ENCODE measurements at regions not wholly inside any gene's neighbourhood (a gene's known extent, or its start where the extent isn't known, plus 50 kb on each side); places are given as distances from the start of the nearest gene placed in this dataset.
"Not testable (repeated sequence)": the region's sequence is repeated elsewhere in the genome, so short reads cannot be mapped to it uniquely, and the experiment has no call there.

GRCh38 chr2:60351802-60352201, 201.7 kb downstream of the BCL11A start:
- DNase-seq = no peak

GRCh38 chr2:60351321-60351720, 202.1 kb downstream of the BCL11A start:
- H3K4me1 Mint-ChIP-seq (ENCODE audit: low read depth) = peaks cover 3% of the 10 kb centered on the region
- no peaks in the 10 kb centered on the region for H3K36me3 Mint-ChIP-seq (ENCODE audit: insufficient read depth)
- peaks cover under 1% of the 10 kb centered on the region for H3K27me3 Mint-ChIP-seq (ENCODE audit: low read depth)
- no peak overlapping the region for H3K4me3 Mint-ChIP-seq
- DNase-seq (no peak), ATAC-seq (no peak)
- no peaks in the 10 kb centered on the region for H3K9me3 Mint-ChIP-seq

More at GRCh38 chr2:60351802-60352201, 201.7 kb downstream of the BCL11A start:
- no peak for ATAC-seq
- Mint-ChIP-seq H3K9me3 (no peaks in the 10 kb centered on the region), H3K27me3 (ENCODE audit: low read depth) (peaks cover 4% of the 10 kb centered on the region), H3K4me3 (no peak overlapping the region), H3K36me3 (ENCODE audit: insufficient read depth) (no peaks in the 10 kb centered on the region), H3K4me1 (ENCODE audit: low read depth) (peaks cover 3% of the 10 kb centered on the region)

- ATAC-seq = no peak
- H3K27me3 Mint-ChIP-seq (ENCODE audit: low read depth) = no peaks in the 10 kb centered on the region
Observed at GRCh38 chr2:60350791-60351190, 202.7 kb downstream of the BCL11A start.

GRCh38 chr2:60347781-60348180, 205.7 kb downstream of the BCL11A start:
- no peak for DNase-seq
- H3K27me3 Mint-ChIP-seq (ENCODE audit: low read depth) = no peaks in the 10 kb centered on the region
- H3K36me3 Mint-ChIP-seq (ENCODE audit: insufficient read depth) = no peaks in the 10 kb centered on the region
- H3K9me3 Mint-ChIP-seq = no peaks in the 10 kb centered on the region
- no peaks in the 10 kb centered on the region for H3K4me1 Mint-ChIP-seq (ENCODE audit: low read depth)
- no peak overlapping the region for H3K4me3 Mint-ChIP-seq
- ATAC-seq = no peak

More at GRCh38 chr2:60350791-60351190, 202.7 kb downstream of the BCL11A start:
- no peak for DNase-seq
- Mint-ChIP-seq H3K4me1 (ENCODE audit: low read depth) (peaks cover 3% of the 10 kb centered on the region), H3K36me3 (ENCODE audit: insufficient read depth) (no peaks in the 10 kb centered on the region), H3K9me3 (no peaks in the 10 kb centered on the region), H3K4me3 (no peak overlapping the region)

GRCh38 chr2:60342491-60342890, 211.0 kb downstream of the BCL11A start:
- not testable (repeated sequence) for H3K4me3 Mint-ChIP-seq; ATAC-seq; H3K9me3 Mint-ChIP-seq; H3K4me1 Mint-ChIP-seq (ENCODE audit: low read depth); DNase-seq; H3K36me3 Mint-ChIP-seq (ENCODE audit: insufficient read depth); H3K27me3 Mint-ChIP-seq (ENCODE audit: low read depth)

GRCh38 chr2:60341151-60341550, 212.3 kb downstream of the BCL11A start:
- H3K36me3 Mint-ChIP-seq (ENCODE audit: insufficient read depth) = no peaks in the 10 kb centered on the region
- no peak overlapping the region for H3K4me3 Mint-ChIP-seq
- ATAC-seq (no peak), DNase-seq (no peak)
- no peaks in the 10 kb centered on the region for H3K27me3 Mint-ChIP-seq (ENCODE audit: low read depth)
- no peaks in the 10 kb centered on the region for H3K9me3 Mint-ChIP-seq
- H3K4me1 Mint-ChIP-seq (ENCODE audit: low read depth) = no peaks in the 10 kb centered on the region

- ATAC-seq (no peak), DNase-seq (no peak)
- H3K9me3 Mint-ChIP-seq = no peaks in the 10 kb centered on the region
- no peak overlapping the region for H3K4me3 Mint-ChIP-seq
- H3K36me3 Mint-ChIP-seq (ENCODE audit: insufficient read depth) = no peaks in the 10 kb centered on the region
- H3K27me3 Mint-ChIP-seq (ENCODE audit: low read depth) = no peaks in the 10 kb centered on the region
- no peaks in the 10 kb centered on the region for H3K4me1 Mint-ChIP-seq (ENCODE audit: low read depth)
Observed at GRCh38 chr2:60339286-60339685, 214.2 kb downstream of the BCL11A start.

- Mint-ChIP-seq H3K9me3 (no peaks in the 10 kb centered on the region), H3K36me3 (ENCODE audit: insufficient read depth) (no peaks in the 10 kb centered on the region), H3K4me3 (no peak overlapping the region), H3K4me1 (ENCODE audit: low read depth) (no peaks in the 10 kb centered on the region), H3K27me3 (ENCODE audit: low read depth) (no peaks in the 10 kb centered on the region)
- ATAC-seq (no peak), DNase-seq (no peak)
Observed at GRCh38 chr2:60337142-60337497, 216.3 kb downstream of the BCL11A start.

GRCh38 chr2:60336442-60337141, 216.9 kb downstream of the BCL11A start:
- DNase-seq (no peak), ATAC-seq (no peak)
- H3K4me3 Mint-ChIP-seq = no peak overlapping the region
- no peaks in the 10 kb centered on the region for H3K4me1 Mint-ChIP-seq (ENCODE audit: low read depth)
- H3K9me3 Mint-ChIP-seq = no peaks in the 10 kb centered on the region
- no peaks in the 10 kb centered on the region for H3K27me3 Mint-ChIP-seq (ENCODE audit: low read depth)
- H3K36me3 Mint-ChIP-seq (ENCODE audit: insufficient read depth) = no peaks in the 10 kb centered on the region

- H3K4me3 Mint-ChIP-seq = no peak overlapping the region
- no peaks in the 10 kb centered on the region for H3K9me3 Mint-ChIP-seq
- ATAC-seq (no peak), DNase-seq (no peak)
- no peaks in the 10 kb centered on the region for H3K27me3 Mint-ChIP-seq (ENCODE audit: low read depth)
- H3K4me1 Mint-ChIP-seq (ENCODE audit: low read depth) = no peaks in the 10 kb centered on the region
- no peaks in the 10 kb centered on the region for H3K36me3 Mint-ChIP-seq (ENCODE audit: insufficient read depth)
Observed at GRCh38 chr2:60335533-60336237, 217.8 kb downstream of the BCL11A start.

- no peaks in the 10 kb centered on the region for H3K4me1 Mint-ChIP-seq (ENCODE audit: low read depth)
Observed at GRCh38 chr2:60334610-60335009, 218.8 kb downstream of the BCL11A start.

GRCh38 chr2:60333264-60333663, 220.2 kb downstream of the BCL11A start:
- H3K9me3 Mint-ChIP-seq = no peaks in the 10 kb centered on the region

More at GRCh38 chr2:60334610-60335009, 218.8 kb downstream of the BCL11A start:
- DNase-seq (no peak), ATAC-seq (no peak)
- H3K36me3 Mint-ChIP-seq (ENCODE audit: insufficient read depth) = no peaks in the 10 kb centered on the region
- no peaks in the 10 kb centered on the region for H3K27me3 Mint-ChIP-seq (ENCODE audit: low read depth)
- H3K9me3 Mint-ChIP-seq = no peaks in the 10 kb centered on the region
- no peak overlapping the region for H3K4me3 Mint-ChIP-seq

GRCh38 chr2:60331115-60331809, 222.2 kb downstream of the BCL11A start:
- Mint-ChIP-seq H3K4me1 (ENCODE audit: low read depth) (no peaks in the 10 kb centered on the region), H3K9me3 (peaks cover 3% of the 10 kb centered on the region), H3K4me3 (no peak overlapping the region), H3K36me3 (ENCODE audit: insufficient read depth) (peaks cover 3% of the 10 kb centered on the region), H3K27me3 (ENCODE audit: low read depth) (peaks cover 2% of the 10 kb centered on the region)
- DNase-seq = no peak
- ATAC-seq = no peak

More at GRCh38 chr2:60333264-60333663, 220.2 kb downstream of the BCL11A start:
- ATAC-seq (no peak), DNase-seq (no peak)
- no peaks in the 10 kb centered on the region for H3K36me3 Mint-ChIP-seq (ENCODE audit: insufficient read depth)
- no peaks in the 10 kb centered on the region for H3K4me1 Mint-ChIP-seq (ENCODE audit: low read depth)
- no peak overlapping the region for H3K4me3 Mint-ChIP-seq
- no peaks in the 10 kb centered on the region for H3K27me3 Mint-ChIP-seq (ENCODE audit: low read depth)

GRCh38 chr2:60329225-60329624, 224.2 kb downstream of the BCL11A start:
- peaks cover 2% of the 10 kb centered on the region for H3K27me3 Mint-ChIP-seq (ENCODE audit: low read depth)
- H3K9me3 Mint-ChIP-seq = peaks cover 10% of the 10 kb centered on the region
- no peak overlapping the region for H3K4me3 Mint-ChIP-seq
- ATAC-seq (no peak), DNase-seq (no peak)
- no peaks in the 10 kb centered on the region for H3K4me1 Mint-ChIP-seq (ENCODE audit: low read depth)
- H3K36me3 Mint-ChIP-seq (ENCODE audit: insufficient read depth) = peaks cover 3% of the 10 kb centered on the region

- DNase-seq (no peak), ATAC-seq (no peak)
- no peak overlapping the region for H3K4me3 Mint-ChIP-seq
- H3K4me1 Mint-ChIP-seq (ENCODE audit: low read depth) = no peaks in the 10 kb centered on the region
- H3K9me3 Mint-ChIP-seq = peaks cover 10% of the 10 kb centered on the region
- H3K27me3 Mint-ChIP-seq (ENCODE audit: low read depth) = peaks cover 4% of the 10 kb centered on the region
- H3K36me3 Mint-ChIP-seq (ENCODE audit: insufficient read depth) = peaks cover 3% of the 10 kb centered on the region
Observed at GRCh38 chr2:60324536-60324935, 228.9 kb downstream of the BCL11A start.

Measured in activated T-cell treated with anti-CD3 and anti-CD28 coated beads, Interleukin-2, amount 50 U/mL, for 4 hours (primary cell).